PC-3 (cell line): ENCODE measurements at regions not wholly inside any gene's neighbourhood (a gene's known extent, or its start where the extent isn't known, plus 50 kb on each side); places are given as distances from the start of the nearest gene placed in this dataset.

Experiments
- EZH2 ChIP-seq: fragments of 300-600 bp; sonication (generic); IDR thresholded peaks from one replicate; pipeline ENCODE4 v1.6.1; 2017; ENCODE audit warnings: antibody characterized with exemption, mild to moderate bottlenecking, low read length; ENCODE audit not compliant: unreplicated experiment
- EZH2phosphoT487 ChIP-seq: fragments of 300-600 bp; sonication (generic); IDR thresholded peaks from 2 replicates; pipeline ENCODE4 v1.6.1; 2018; ENCODE audit warnings: mild to moderate bottlenecking, antibody characterized with exemption, low read length, borderline replicate concordance
- TF ChIP-seq, protein P1 (sequence below): fragments of 300-600 bp; sonication (generic); conservative IDR thresholded peaks from 2 replicates; pipeline ENCODE4 v1.5.1; 2017; ENCODE audit warnings: antibody characterized with exemption, low read depth, mild to moderate bottlenecking, low read length

DNA sequence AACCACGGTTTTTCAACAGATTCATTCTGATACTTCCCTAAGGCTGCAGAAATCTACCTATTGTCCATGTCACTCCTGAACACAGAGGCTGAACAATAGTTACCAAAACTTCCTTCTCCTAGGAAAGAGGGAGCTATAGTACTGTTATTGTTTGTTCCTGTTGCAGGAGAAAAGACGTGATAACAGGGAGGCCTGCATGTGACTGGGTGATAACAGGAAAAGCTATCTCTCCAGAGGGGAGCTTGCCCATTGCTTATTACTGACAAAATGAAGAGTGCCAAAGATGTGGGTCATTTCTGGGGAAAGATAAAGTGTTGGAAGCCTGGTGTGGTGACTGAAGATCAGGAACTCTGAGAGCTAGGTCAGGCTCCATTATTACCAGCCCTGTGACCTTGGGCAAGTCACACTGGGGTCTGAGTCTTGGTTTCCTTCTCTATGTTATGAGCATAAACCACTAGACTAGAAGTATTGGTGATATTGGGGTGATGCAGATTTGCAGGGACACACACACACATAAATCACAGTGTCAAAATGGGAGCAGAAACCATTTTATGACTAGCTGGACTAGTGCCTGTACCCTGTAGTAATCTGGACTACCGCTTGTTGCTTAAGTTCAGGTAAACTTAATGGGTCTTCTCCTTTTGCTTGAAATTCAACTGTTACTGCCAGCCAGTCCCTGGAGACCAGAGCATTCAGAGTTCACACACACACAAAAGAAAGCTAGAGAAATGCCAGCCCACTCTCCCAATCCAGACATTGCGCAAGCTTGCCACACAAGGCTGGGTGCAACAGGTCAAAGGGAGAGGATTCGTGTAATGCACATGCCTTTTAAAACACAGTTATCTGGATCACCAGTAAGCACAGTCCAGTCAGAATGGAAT lies 136.0 kb upstream of the CNR1 start:
- TF ChIP-seq, protein P1, sequence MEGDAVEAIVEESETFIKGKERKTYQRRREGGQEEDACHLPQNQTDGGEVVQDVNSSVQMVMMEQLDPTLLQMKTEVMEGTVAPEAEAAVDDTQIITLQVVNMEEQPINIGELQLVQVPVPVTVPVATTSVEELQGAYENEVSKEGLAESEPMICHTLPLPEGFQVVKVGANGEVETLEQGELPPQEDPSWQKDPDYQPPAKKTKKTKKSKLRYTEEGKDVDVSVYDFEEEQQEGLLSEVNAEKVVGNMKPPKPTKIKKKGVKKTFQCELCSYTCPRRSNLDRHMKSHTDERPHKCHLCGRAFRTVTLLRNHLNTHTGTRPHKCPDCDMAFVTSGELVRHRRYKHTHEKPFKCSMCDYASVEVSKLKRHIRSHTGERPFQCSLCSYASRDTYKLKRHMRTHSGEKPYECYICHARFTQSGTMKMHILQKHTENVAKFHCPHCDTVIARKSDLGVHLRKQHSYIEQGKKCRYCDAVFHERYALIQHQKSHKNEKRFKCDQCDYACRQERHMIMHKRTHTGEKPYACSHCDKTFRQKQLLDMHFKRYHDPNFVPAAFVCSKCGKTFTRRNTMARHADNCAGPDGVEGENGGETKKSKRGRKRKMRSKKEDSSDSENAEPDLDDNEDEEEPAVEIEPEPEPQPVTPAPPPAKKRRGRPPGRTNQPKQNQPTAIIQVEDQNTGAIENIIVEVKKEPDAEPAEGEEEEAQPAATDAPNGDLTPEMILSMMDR, result no peak
- TF ChIP-seq EZH2, result no peak
- TF ChIP-seq EZH2phosphoT487, result no peak
